ENCODE measurements at regions not wholly inside any gene's neighbourhood (a gene's known extent, or its start where the extent isn't known, plus 50 kb on each side); places are given as distances from the start of the nearest gene placed in this dataset.

DNA sequence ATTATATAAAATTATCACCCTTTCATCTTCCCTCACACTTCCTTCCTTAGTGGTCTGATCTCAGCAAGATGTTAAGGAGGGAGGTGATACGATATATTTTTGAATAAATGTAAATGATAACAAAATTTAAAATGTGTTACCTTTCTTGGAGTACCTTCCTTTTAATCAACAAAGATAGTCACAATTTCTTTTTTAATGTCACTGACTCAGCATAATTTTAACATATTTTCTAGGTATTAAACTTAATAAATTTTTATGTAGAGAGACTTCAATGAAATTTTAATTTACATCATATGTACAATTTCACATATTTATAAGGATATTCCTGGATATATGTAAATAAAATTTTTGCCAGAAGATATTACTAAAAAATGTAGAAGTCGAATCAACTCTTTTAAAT, 125.0 kb upstream of the FBN2 start:
- no peaks in the 10 kb centered on the region for H3K27me3 ChIP-seq (ENCODE audit: control insufficient read depth, insufficient read depth, low read length)
- no CpG with 5 or more reads among the region's 2 CpGs for WGBS (ENCODE audit: insufficient coverage)
- no peaks in the 10 kb centered on the region for H3K9me3 ChIP-seq (replicated peaks; ENCODE audit: control insufficient read depth, low read depth, low read length)
- no peak overlapping the region for H3K4me3 ChIP-seq (ENCODE audit: low read length)
- no peak overlapping the region for H3K27ac ChIP-seq (ENCODE audit: low read length)
- no peaks in the 10 kb centered on the region for H3K4me1 ChIP-seq (ENCODE audit: control insufficient read depth, insufficient read depth, low read length)
- H3K36me3 ChIP-seq (ENCODE audit: control insufficient read depth, insufficient read depth, low read length): no peaks in the 10 kb centered on the region
- DNase-seq: no peak

DNA sequence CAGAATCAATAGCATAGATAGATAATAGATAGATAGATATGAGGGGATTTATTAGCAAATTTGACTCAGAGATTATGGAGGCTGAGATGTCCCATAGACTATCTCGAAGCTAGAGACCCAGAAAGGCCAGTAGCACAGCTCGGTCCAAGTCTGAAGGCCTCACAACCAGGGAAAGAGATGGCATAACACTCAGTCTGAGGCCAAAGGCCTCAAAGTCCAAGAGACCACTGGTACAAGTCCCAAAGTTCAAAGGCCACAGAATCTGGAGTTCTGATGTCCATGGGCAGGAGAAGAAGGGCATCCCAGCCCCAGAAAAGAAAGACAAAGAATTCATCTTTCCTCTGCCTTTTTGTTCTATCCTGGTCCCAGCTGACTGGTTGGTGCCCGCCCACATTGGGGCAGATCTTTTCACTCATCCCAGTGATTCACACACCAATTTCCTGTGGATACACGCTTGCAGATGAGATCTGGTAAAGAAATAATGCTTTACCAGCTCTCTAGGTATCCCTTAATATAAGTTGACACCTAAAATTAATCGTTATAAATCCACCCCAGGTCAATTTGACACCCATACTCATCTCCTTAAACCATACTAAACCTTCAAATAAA, 127.8 kb upstream of the FBN2 start:
- Histone ChIP-seq H3K27ac (ENCODE audit: low read length) (no peak overlapping the region), H3K36me3 (ENCODE audit: control insufficient read depth, insufficient read depth, low read length) (no peaks in the 10 kb centered on the region), H3K4me1 (ENCODE audit: control insufficient read depth, insufficient read depth, low read length) (no peaks in the 10 kb centered on the region), H3K27me3 (ENCODE audit: control insufficient read depth, insufficient read depth, low read length) (no peaks in the 10 kb centered on the region), H3K9me3 (replicated peaks; ENCODE audit: control insufficient read depth, low read depth, low read length) (no peaks in the 10 kb centered on the region), H3K4me3 (ENCODE audit: low read length) (no peak overlapping the region)
- 71% methylated on average over 2 of the region's 5 CpGs for WGBS (ENCODE audit: insufficient coverage)
- DNase-seq: no peak

DNA sequence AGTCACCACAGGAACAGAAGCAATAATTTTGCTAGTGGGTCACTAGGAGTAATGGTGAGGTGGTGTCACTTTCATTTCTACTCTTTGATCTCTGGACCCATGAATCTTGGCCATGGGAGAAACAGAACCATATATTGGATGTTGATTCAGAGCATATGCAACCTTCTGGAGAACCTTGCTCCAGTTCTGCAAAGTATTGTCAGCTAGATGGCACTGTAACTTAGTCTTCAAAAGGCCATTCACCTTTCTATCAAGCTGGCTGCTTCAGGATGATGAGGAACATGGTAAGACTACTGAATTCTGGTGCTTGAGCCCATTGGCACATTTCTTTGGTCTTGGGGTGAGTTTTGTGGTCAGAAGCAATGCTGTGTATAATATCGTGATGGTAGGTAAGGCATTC, 129.1 kb upstream of the FBN2 start:
- no peak overlapping the region for H3K4me3 ChIP-seq (ENCODE audit: low read length)
- H3K27me3 ChIP-seq (ENCODE audit: control insufficient read depth, insufficient read depth, low read length): no peaks in the 10 kb centered on the region
- DNase-seq: peak; percentile 55
- H3K9me3 ChIP-seq (replicated peaks; ENCODE audit: control insufficient read depth, low read depth, low read length): no peaks in the 10 kb centered on the region
- no peak overlapping the region for H3K27ac ChIP-seq (ENCODE audit: low read length)
- no peaks in the 10 kb centered on the region for H3K36me3 ChIP-seq (ENCODE audit: control insufficient read depth, insufficient read depth, low read length)
- no CpG with 5 or more reads among the region's 1 CpG for WGBS (ENCODE audit: insufficient coverage)
- H3K4me1 ChIP-seq (ENCODE audit: control insufficient read depth, insufficient read depth, low read length): no peaks in the 10 kb centered on the region

DNA sequence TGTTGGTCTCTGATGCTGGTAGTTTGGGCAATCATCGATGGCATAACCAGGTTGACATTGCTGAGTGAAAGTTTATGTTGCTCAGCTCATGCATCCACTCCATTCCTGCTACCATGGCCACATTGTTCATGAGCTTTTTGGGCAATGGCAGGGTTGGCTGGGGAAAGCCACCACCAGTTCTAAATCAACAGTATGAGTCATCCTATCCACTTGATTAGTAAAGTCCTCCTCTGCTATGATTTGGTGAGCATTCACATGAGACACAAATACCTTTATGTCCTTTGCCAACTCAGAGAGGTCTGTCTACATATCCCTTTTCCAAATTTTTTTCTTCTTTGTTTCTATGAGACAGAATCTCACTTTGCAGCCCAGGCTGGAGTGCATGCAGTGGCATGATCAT, 129.7 kb upstream of the FBN2 start:
- Histone ChIP-seq H3K4me1 (ENCODE audit: control insufficient read depth, insufficient read depth, low read length) (no peaks in the 10 kb centered on the region), H3K36me3 (ENCODE audit: control insufficient read depth, insufficient read depth, low read length) (no peaks in the 10 kb centered on the region), H3K4me3 (ENCODE audit: low read length) (no peak overlapping the region), H3K27ac (ENCODE audit: low read length) (no peak overlapping the region), H3K27me3 (ENCODE audit: control insufficient read depth, insufficient read depth, low read length) (no peaks in the 10 kb centered on the region), H3K9me3 (replicated peaks; ENCODE audit: control insufficient read depth, low read depth, low read length) (no peaks in the 10 kb centered on the region)
- 83% methylated on average over 1 of the region's 1 CpG for WGBS (ENCODE audit: insufficient coverage)
- DNase-seq: no peak

DNA sequence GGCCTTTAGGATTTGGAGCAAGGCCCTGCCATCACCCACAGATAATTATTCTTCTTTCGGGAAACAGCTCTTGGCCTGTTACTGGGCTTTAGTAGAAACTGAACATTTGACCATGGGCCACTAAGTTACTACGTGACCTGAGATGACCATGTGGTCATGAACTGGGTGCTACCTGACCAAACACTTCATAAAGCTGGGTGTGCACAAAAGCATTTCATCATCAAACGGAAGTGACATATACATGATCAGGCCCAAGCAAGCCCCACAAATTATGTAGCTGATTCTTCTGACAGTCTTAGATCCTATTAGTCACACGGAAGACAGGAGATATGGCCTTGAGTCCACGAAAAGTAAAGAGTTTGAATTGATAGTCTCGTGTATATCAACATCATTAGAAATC, 130.9 kb upstream of the FBN2 start:
- H3K9me3 ChIP-seq (replicated peaks; ENCODE audit: control insufficient read depth, low read depth, low read length): no peaks in the 10 kb centered on the region
- H3K4me1 ChIP-seq (ENCODE audit: control insufficient read depth, insufficient read depth, low read length): no peaks in the 10 kb centered on the region
- no peak for DNase-seq
- no peaks in the 10 kb centered on the region for H3K27me3 ChIP-seq (ENCODE audit: control insufficient read depth, insufficient read depth, low read length)
- H3K36me3 ChIP-seq (ENCODE audit: control insufficient read depth, insufficient read depth, low read length): no peaks in the 10 kb centered on the region
- whole genome bisulfite sequencing (ENCODE audit: insufficient coverage): 100% methylated on average over 1 of the region's 6 CpGs
- no peak overlapping the region for H3K4me3 ChIP-seq (ENCODE audit: low read length)
- H3K27ac ChIP-seq (ENCODE audit: low read length): no peak overlapping the region

DNA sequence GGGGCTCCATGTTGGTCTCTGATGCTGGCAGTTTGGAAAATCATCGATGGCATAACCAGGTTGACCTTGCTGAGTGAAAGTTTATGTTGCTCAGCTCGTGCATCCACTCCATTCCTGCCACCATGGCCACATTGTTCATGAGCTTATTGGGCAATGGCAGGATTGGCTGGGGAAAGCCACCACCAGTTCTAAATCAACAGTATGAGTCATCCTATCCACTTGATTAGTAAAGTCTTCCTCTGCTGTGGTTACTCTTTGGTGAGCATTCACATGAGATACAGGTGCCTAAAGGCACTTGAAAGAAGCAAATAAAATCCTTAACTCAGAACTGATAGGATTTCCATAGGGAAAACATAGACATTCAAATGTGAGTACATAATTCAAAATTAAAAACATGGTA, 131.8 kb upstream of the FBN2 start:
- Histone ChIP-seq H3K36me3 (ENCODE audit: control insufficient read depth, insufficient read depth, low read length) (no peaks in the 10 kb centered on the region), H3K27me3 (ENCODE audit: control insufficient read depth, insufficient read depth, low read length) (no peaks in the 10 kb centered on the region), H3K4me1 (ENCODE audit: control insufficient read depth, insufficient read depth, low read length) (no peaks in the 10 kb centered on the region), H3K4me3 (ENCODE audit: low read length) (no peak overlapping the region), H3K27ac (ENCODE audit: low read length) (no peak overlapping the region), H3K9me3 (replicated peaks; ENCODE audit: control insufficient read depth, low read depth, low read length) (no peaks in the 10 kb centered on the region)
- DNase-seq: no peak
- 86% methylated on average over 1 of the region's 2 CpGs for WGBS (ENCODE audit: insufficient coverage)

DNA sequence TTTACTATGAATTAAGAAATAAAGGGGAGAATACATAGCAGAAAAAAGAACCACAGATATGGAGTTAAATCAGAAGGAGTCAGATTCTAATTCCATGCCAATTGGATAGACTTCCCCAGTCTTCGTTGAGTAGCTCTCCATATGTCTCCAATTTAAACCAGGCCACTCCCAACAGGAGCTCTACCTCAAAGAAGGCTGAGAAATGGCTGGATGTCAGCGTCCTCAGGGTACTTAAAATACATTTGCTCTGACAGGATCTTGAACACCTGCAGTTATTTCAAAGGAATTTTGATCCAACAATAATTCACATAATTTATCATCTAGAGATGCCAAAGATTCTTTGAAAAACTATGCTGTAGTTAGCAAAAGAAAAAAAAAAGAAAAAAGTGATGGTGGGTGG, 133.9 kb upstream of the FBN2 start:
- 0% methylated on average over 1 of the region's 2 CpGs for WGBS (ENCODE audit: insufficient coverage)
- Histone ChIP-seq H3K27me3 (ENCODE audit: control insufficient read depth, insufficient read depth, low read length) (no peaks in the 10 kb centered on the region), H3K27ac (ENCODE audit: low read length) (no peak overlapping the region), H3K9me3 (replicated peaks; ENCODE audit: control insufficient read depth, low read depth, low read length) (peaks cover 5% of the 10 kb centered on the region), H3K4me1 (ENCODE audit: control insufficient read depth, insufficient read depth, low read length) (no peaks in the 10 kb centered on the region), H3K36me3 (ENCODE audit: control insufficient read depth, insufficient read depth, low read length) (no peaks in the 10 kb centered on the region), H3K4me3 (ENCODE audit: low read length) (no peak overlapping the region)
- DNase-seq: peak; percentile 78

DNA sequence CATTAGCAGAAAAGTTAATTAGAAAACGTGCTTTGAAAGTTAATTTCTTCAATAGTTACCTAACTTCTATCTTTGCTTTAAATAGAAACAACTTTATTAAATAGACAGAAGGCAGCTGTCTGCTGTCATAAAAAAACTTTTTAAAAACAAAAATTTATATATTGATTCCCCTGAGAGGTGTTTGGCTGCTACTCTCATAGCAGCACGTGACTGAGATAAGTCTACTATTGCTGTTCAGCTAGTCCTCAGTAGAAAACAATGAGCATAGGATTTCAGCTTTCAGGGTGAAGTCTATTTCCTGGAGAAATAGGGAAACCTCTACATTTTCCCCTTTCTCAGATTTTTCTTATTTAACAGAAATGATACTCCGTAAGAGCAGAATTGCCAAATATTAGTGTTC, 135.0 kb upstream of the FBN2 start:
- WGBS (ENCODE audit: insufficient coverage): no CpG with 5 or more reads among the region's 3 CpGs
- peaks cover 5% of the 10 kb centered on the region for H3K9me3 ChIP-seq (replicated peaks; ENCODE audit: control insufficient read depth, low read depth, low read length)

DNA sequence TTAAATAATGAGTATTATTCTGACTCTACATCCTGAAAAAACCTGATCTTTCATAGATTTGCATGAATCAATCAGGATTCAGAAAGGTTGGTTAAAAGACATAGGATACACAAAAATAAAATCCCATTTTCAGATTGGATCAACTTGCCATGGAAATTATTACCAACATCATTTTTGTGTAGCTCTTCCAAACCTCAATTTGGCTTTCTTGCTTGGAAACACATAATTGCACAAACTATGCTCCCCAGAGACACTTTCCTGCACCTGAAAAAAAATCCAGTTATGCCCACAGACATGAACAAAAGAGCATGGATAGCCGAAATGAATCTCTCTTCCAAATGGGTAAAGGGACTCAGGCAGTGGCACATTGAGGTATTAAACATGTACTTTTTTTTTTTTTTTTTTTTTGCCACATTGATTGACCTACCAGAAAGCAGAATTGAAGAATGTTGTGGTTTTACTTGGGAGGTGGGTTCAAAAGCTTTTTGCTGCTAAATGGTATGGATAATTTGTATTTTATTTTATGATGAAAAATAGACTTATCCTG, 135.4 kb upstream of the FBN2 start:
- no CpG with 5 or more reads among the region's 1 CpG for WGBS (ENCODE audit: insufficient coverage)
- H3K27ac ChIP-seq (ENCODE audit: low read length): no peak overlapping the region
- no peaks in the 10 kb centered on the region for H3K27me3 ChIP-seq (ENCODE audit: control insufficient read depth, insufficient read depth, low read length)
- peak; percentile 30 for DNase-seq
- no peaks in the 10 kb centered on the region for H3K36me3 ChIP-seq (ENCODE audit: control insufficient read depth, insufficient read depth, low read length)
- peaks cover 5% of the 10 kb centered on the region for H3K9me3 ChIP-seq (replicated peaks; ENCODE audit: control insufficient read depth, low read depth, low read length)
- H3K4me3 ChIP-seq (ENCODE audit: low read length): no peak overlapping the region
- H3K4me1 ChIP-seq (ENCODE audit: control insufficient read depth, insufficient read depth, low read length): no peaks in the 10 kb centered on the region

More for the DNA sequence above, 135.0 kb upstream of the FBN2 start:
- Histone ChIP-seq H3K4me3 (ENCODE audit: low read length) (no peak overlapping the region), H3K27me3 (ENCODE audit: control insufficient read depth, insufficient read depth, low read length) (no peaks in the 10 kb centered on the region), H3K4me1 (ENCODE audit: control insufficient read depth, insufficient read depth, low read length) (no peaks in the 10 kb centered on the region), H3K36me3 (ENCODE audit: control insufficient read depth, insufficient read depth, low read length) (no peaks in the 10 kb centered on the region), H3K27ac (ENCODE audit: low read length) (no peak overlapping the region)
- DNase-seq: peak; percentile 67

DNA sequence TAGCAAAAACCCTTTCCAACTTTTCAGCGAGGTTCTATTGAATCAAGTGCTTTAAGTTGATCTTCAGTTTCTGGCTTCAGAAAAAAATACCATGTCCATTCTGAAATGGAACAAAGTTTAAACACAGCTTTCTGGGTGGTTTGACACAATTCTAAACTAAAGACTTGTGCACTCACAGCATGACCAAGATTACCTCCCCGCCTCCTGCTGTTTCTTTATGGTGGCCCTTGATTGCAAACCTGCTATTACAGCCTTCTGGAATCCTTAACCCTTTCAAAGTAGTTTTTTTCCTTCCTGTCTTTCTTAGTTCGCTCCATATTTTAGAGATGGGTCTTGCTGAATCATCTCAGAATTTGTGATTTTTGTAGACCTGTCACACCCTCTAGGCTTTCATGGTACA, 135.9 kb upstream of the FBN2 start:
- peaks cover 5% of the 10 kb centered on the region for H3K9me3 ChIP-seq (replicated peaks; ENCODE audit: control insufficient read depth, low read depth, low read length)
- peak; percentile 20 for DNase-seq
- H3K4me3 ChIP-seq (ENCODE audit: low read length): no peak overlapping the region
- H3K4me1 ChIP-seq (ENCODE audit: control insufficient read depth, insufficient read depth, low read length): no peaks in the 10 kb centered on the region
- H3K27me3 ChIP-seq (ENCODE audit: control insufficient read depth, insufficient read depth, low read length): no peaks in the 10 kb centered on the region
- no peak overlapping the region for H3K27ac ChIP-seq (ENCODE audit: low read length)
- no CpG with 5 or more reads among the region's 3 CpGs for WGBS (ENCODE audit: insufficient coverage)
- no peaks in the 10 kb centered on the region for H3K36me3 ChIP-seq (ENCODE audit: control insufficient read depth, insufficient read depth, low read length)

Measured in muscle of leg (tissue), 3 donors.